K562 (cell line): ENCODE measurements at regions not wholly inside any gene's neighbourhood (a gene's known extent, or its start where the extent isn't known, plus 50 kb on each side); places are given as distances from the start of the nearest gene placed in this dataset.

ENCODE experiments used
- CBX1 ChIP-seq: sonication (generic); IDR thresholded peaks from 2 replicates; pipeline ENCODE4 v1.6.1; 2016; ENCODE audit warnings: antibody characterized with exemption, low read depth, mild to moderate bottlenecking
- CREB1 ChIP-seq, 2 experiments: sonication (generic) in 1 of 2; formaldehyde crosslinking in 1 of 2; IDR thresholded peaks; 2 replicates each; pipeline versions ENCODE4 v1.6.1 to v1.8.0; 2012 to 2022; ENCODE audit warnings: inconsistent platforms in 1 of 2, mild to moderate bottlenecking in 1 of 2, missing genetic modification reagents in 1 of 2, moderate library complexity in 1 of 2
- CTCF ChIP-seq, 3 experiments: IDR thresholded peaks in 2 of 3; conservative IDR thresholded peaks in 1 of 3; 2 replicates each; pipeline ENCODE4 v1.5.1; 2011 to 2012; ENCODE audit warnings: low read length in 3 of 3, mild to moderate bottlenecking in 3 of 3, control low read depth in 2 of 3, improper control_type of control experiment in 1 of 3, inconsistent platforms in 1 of 3, low read depth in 1 of 3, mixed read lengths in 1 of 3, moderate library complexity in 1 of 3; ENCODE audit not compliant: insufficient read depth in 2 of 3
- E2F5 ChIP-seq: sonication (generic); formaldehyde crosslinking; IDR thresholded peaks from 2 replicates; pipeline ENCODE4 v1.8.0; 2022; ENCODE audit warnings: mild to moderate bottlenecking, missing genetic modification reagents
- ELK1 ChIP-seq: sonication (generic); formaldehyde crosslinking; IDR thresholded peaks from 2 replicates; pipeline ENCODE4 v1.8.1; 2022; ENCODE audit warnings: missing genetic modification reagents
- EZH2 ChIP-seq: IDR thresholded peaks from 2 replicates; pipeline ENCODE4 v1.6.1; 2012; ENCODE audit warnings: low read depth, mild to moderate bottlenecking, inconsistent platforms, low read length, borderline replicate concordance
- HINFP ChIP-seq: fragments of 450-650 bp; conservative IDR thresholded peaks from 2 replicates; pipeline ENCODE4 v1.6.1; 2016; ENCODE audit warnings: missing genetic modification characterization, low read depth, mild to moderate bottlenecking, control low read depth, missing compliant biosample characterization
- MAX ChIP-seq: sonication (generic); formaldehyde crosslinking; IDR thresholded peaks from 2 replicates; pipeline ENCODE4 v1.9.0; 2022; ENCODE audit warnings: mild to moderate bottlenecking, missing genetic modification reagents
- MXI1 ChIP-seq: IDR thresholded peaks from 2 replicates; pipeline ENCODE4 v1.6.1; 2011; ENCODE audit warnings: low read depth, mild to moderate bottlenecking, improper control_type of control experiment, low read length
- RBBP5 ChIP-seq: fragments of 200-600 bp; sonication (generic); IDR thresholded peaks from 2 replicates; pipeline ENCODE4 v1.6.1; 2012; ENCODE audit warnings: borderline replicate concordance, mild to moderate bottlenecking, low read length, control low read depth, inconsistent platforms; ENCODE audit not compliant: insufficient read depth, poor library complexity, severe bottlenecking
- REST ChIP-seq, 2 experiments: fragments of 450-650 bp; formaldehyde crosslinking in 1 of 2; IDR thresholded peaks; 2 replicates each; pipeline versions ENCODE4 v1.4.0 to v1.6.1; 2014 to 2020; ENCODE audit warnings: mild to moderate bottlenecking in 2 of 2, borderline replicate concordance in 1 of 2, low read depth in 1 of 2
- RFX7 ChIP-seq: fragments of 250-450 bp; sonication (Bioruptor Pico); IDR thresholded peaks from 2 replicates; pipeline ENCODE4 v1.5.1; 2021; ENCODE audit warnings: mild to moderate bottlenecking
- SETDB1 ChIP-seq: IDR thresholded peaks from one replicate; pipeline ENCODE4 v1.6.1; 2012; ENCODE audit warnings: low read length, control low read depth, inconsistent platforms
- SMARCA4 ChIP-seq: fragments of 450-650 bp; IDR thresholded peaks from 2 replicates; pipeline ENCODE4 v1.6.1; 2016

- TF ChIP-seq REST (IDR thresholded peaks at IDR 0.05; ENCODE audit: borderline replicate concordance) (no peak), REST (CRISPR knock-in tag; IDR thresholded peaks at IDR 0.05; ENCODE audit: low read depth) (no peak), CTCF (IDR thresholded peaks at IDR 0.05 in 2 of 3, conservative IDR thresholded peaks at IDR 0.05 in 1 of 3; ENCODE audit: insufficient read depth in 2 of 3, low read depth in 1 of 3, low read length in 3 of 3) (no peak), SETDB1 (no peak), SMARCA4 (no peak), EZH2 (no peak), RFX7 (CRISPR knock-in tag) (no peak), E2F5 (CRISPR knock-in tag) (no peak), MXI1 (no peak), HINFP (tag) (no peak), CBX1 (no peak), ELK1 (CRISPR knock-in tag) (no peak), CREB1 (IDR thresholded peaks at IDR 0.05) (no peak), CREB1 (CRISPR knock-in tag; IDR thresholded peaks at IDR 0.05) (no peak), MAX (CRISPR knock-in tag) (no peak), RBBP5 (no peak)
Measured at GRCh38 chr11:103548838-103549237, 439.6 kb downstream of the DYNC2H1 start.
